ENCODE measurements at regions not wholly inside any gene's neighbourhood (a gene's known extent, or its start where the extent isn't known, plus 50 kb on each side); places are given as distances from the start of the nearest gene placed in this dataset.
A peak's percentile ranks its signal among the peaks of the same experiment; 100 is the strongest.

DNA sequence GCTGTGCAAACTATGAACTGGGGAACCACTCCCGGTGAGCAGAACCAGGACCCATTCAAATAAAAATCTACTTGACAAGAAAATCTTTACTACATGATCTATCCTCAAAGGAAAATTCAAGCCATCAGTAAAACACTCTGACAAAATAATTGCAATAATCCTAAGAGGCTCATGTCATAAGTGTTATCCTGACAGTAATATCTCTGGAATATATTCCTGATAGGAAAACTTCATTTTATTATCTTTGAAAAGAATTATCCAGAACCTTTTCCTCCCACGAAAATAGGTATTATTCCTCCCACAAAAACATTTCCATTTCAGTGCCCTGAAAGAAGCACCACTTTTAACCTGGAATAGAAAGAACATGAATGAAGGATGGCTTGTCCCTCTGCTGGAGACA lies 357.7 kb upstream of the PCDH7 start:
- WGBS, 2 donors (ENCODE audit: low coverage in 1 of 2) = 68 to 80% methylated on average over 1 to 2 of the region's 2 CpGs
- in situ Hi-C loops (cut with MboI; ENCODE audit: low pct_ligation_motif_present in 1 of 4, low pct_unique_long_range_greater_than_20kb in 1 of 4, low sequenced_read_pairs in 3 of 4) (no loop called here), intact Hi-C loops (cut with DNase I; ENCODE audit: low total_unique reads) (no loop called here)
- Histone ChIP-seq H3K36me3 (no peaks in the 10 kb centered on the region), H3K27me3 (no peaks in the 10 kb centered on the region), H3K4me3 (no peak overlapping the region), H3K4me1 (no peaks in the 10 kb centered on the region), H3K9me3 (no peaks in the 10 kb centered on the region), H3K27ac (no peak overlapping the region)
- no peak for DNase-seq
- TF ChIP-seq POLR2AphosphoS5 (IDR thresholded peaks at IDR 0.05) (no peak), POLR2A (IDR thresholded peaks at IDR 0.05) (no peak), EP300 (IDR thresholded peaks at IDR 0.05; ENCODE audit: low read depth) (no peak)
- TF ChIP-seq, protein P1, sequence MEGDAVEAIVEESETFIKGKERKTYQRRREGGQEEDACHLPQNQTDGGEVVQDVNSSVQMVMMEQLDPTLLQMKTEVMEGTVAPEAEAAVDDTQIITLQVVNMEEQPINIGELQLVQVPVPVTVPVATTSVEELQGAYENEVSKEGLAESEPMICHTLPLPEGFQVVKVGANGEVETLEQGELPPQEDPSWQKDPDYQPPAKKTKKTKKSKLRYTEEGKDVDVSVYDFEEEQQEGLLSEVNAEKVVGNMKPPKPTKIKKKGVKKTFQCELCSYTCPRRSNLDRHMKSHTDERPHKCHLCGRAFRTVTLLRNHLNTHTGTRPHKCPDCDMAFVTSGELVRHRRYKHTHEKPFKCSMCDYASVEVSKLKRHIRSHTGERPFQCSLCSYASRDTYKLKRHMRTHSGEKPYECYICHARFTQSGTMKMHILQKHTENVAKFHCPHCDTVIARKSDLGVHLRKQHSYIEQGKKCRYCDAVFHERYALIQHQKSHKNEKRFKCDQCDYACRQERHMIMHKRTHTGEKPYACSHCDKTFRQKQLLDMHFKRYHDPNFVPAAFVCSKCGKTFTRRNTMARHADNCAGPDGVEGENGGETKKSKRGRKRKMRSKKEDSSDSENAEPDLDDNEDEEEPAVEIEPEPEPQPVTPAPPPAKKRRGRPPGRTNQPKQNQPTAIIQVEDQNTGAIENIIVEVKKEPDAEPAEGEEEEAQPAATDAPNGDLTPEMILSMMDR (IDR thresholded peaks at IDR 0.05) = no peak

DNA sequence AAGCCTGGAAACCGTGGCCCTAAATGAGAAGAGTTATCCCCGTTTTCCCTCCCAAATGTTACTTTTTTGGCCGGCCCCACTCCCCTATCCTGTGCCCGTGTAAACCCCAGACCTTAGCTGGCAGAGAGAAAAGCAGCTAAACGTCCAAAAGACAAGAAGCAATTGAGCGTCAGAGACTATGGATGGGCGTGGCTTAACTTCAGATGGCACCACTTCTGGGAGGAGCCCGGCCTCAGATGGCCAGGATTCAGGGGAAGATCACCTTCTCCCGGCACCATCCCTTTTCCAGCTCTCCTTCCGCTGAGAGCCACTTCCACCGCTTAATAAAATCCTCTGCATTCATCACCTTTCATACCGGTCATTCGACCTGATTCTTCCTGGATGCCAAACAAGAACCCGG lies 350.1 kb upstream of the PCDH7 start:
- Histone ChIP-seq H3K27ac (no peak overlapping the region), H3K27me3 (no peaks in the 10 kb centered on the region), H3K9me3 (no peaks in the 10 kb centered on the region), H3K4me3 (no peak overlapping the region), H3K4me1 (no peaks in the 10 kb centered on the region), H3K36me3 (no peaks in the 10 kb centered on the region)
- DNase-seq = no peak
- 73 to 78% methylated on average over 14 of the region's 14 CpGs for WGBS, 2 donors (ENCODE audit: low coverage in 1 of 2)
- in situ Hi-C loops (cut with MboI; ENCODE audit: low pct_ligation_motif_present in 1 of 4, low pct_unique_long_range_greater_than_20kb in 1 of 4, low sequenced_read_pairs in 3 of 4) (no loop called here), intact Hi-C loops (cut with DNase I; ENCODE audit: low total_unique reads) (no loop called here)
- TF ChIP-seq POLR2AphosphoS5 (IDR thresholded peaks at IDR 0.05) = no peak
- no peak for TF ChIP-seq POLR2A (IDR thresholded peaks at IDR 0.05)
- no peak for TF ChIP-seq EP300 (IDR thresholded peaks at IDR 0.05; ENCODE audit: low read depth)
- TF ChIP-seq, protein P1 (IDR thresholded peaks at IDR 0.05) = no peak

DNA sequence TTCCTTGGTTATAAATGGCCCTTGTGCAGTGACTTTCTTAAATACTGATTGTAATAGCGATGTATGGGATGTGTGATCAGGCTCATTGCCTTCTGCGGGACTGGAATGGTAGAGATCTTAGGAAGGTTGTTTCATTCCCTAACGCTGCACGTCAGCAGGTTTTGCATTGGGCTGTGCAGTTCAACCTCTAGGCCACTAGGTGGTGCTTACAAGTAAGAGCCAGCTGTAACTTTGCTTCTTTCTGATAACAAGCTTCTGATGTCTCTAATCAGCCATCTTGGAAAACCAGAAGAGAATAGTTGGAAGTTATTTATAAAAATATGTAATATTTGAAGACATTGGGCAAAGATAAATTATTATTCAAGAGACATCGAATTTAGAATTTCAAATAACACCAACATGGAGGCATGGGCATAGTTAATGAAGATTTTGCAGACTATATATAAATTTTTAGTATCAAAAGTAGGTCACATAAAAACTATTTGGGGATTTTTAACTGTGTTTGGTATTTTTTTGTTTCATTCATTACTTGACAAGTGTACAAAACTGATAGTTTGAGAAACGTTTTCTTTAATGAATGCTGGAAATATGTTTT lies 339.7 kb upstream of the PCDH7 start:
- peak; percentile 28 for DNase-seq
- no peaks in the 10 kb centered on the region for H3K4me1 ChIP-seq
- in situ Hi-C loops (cut with MboI; ENCODE audit: low pct_ligation_motif_present in 1 of 4, low pct_unique_long_range_greater_than_20kb in 1 of 4, low sequenced_read_pairs in 3 of 4) = no loop called here

DNA sequence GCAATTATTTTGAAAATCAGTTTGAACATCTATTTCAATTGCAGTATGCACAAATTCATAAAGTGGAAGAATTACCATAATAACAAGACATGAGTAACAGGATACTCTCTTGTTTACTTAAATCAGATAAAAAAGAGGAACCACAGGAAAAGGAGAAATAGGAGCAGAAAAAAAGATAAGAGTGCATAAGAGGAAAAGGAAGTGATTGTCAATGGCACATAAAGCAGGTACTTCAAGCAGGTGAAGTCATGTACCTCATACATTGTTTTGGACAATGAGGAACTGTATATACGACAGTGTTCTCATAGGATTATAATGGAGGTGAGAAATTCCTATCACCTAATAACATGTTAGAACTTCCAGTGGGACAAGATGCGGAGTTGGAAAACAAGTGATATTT lies 334.5 kb upstream of the PCDH7 start:
- Histone ChIP-seq H3K27ac (no peak overlapping the region), H3K27me3 (no peaks in the 10 kb centered on the region), H3K9me3 (no peaks in the 10 kb centered on the region), H3K4me3 (no peak overlapping the region), H3K36me3 (no peaks in the 10 kb centered on the region), H3K4me1 (no peaks in the 10 kb centered on the region)
- intact Hi-C loops (cut with DNase I; ENCODE audit: low total_unique reads) = no loop called here
- 54 to 60% methylated on average over 2 of the region's 2 CpGs for WGBS, 2 donors (ENCODE audit: low coverage in 1 of 2)
- TF ChIP-seq, protein P1 (IDR thresholded peaks at IDR 0.05) = no peak
- TF ChIP-seq EP300 (IDR thresholded peaks at IDR 0.05; ENCODE audit: low read depth) (no peak), POLR2A (IDR thresholded peaks at IDR 0.05) (no peak), POLR2AphosphoS5 (IDR thresholded peaks at IDR 0.05) (no peak)
- no peak for DNase-seq
- in situ Hi-C loops (cut with MboI; ENCODE audit: low pct_ligation_motif_present in 1 of 4, low pct_unique_long_range_greater_than_20kb in 1 of 4, low sequenced_read_pairs in 3 of 4) = no loop called here

More for the DNA sequence above, 339.7 kb upstream of the PCDH7 start:
- TF ChIP-seq, protein P1 (IDR thresholded peaks at IDR 0.05) = peak in 4 of 5 experiments; percentile 37 to 72 (median 56)
- TF ChIP-seq POLR2AphosphoS5 (IDR thresholded peaks at IDR 0.05) = no peak
- Histone ChIP-seq H3K36me3 (no peaks in the 10 kb centered on the region), H3K27ac (no peak overlapping the region), H3K27me3 (no peaks in the 10 kb centered on the region), H3K9me3 (no peaks in the 10 kb centered on the region), H3K4me3 (no peak overlapping the region)
- intact Hi-C loops (cut with DNase I; ENCODE audit: low total_unique reads) = no loop called here
- WGBS, 2 donors (ENCODE audit: low coverage in 1 of 2) = 45 to 52% methylated on average over 5 to 6 of the region's 6 CpGs
